RWPE1 (cell line): ENCODE measurements at regions not wholly inside any gene's neighbourhood (a gene's known extent, or its start where the extent isn't known, plus 50 kb on each side); places are given as distances from the start of the nearest gene placed in this dataset.

Experiments used
- CTCF ChIA-PET: fragments of 350-600 bp; sonication (Branson Sonifier 250); formaldehyde crosslinking; extraction: SDS; loops from one replicate; lab custom pipeline; 2021; lab: Yijun Ruan, JAX
- POLR2A ChIA-PET: fragments of 400-600 bp; formaldehyde crosslinking; extraction: SDS; loops from one replicate; lab custom pipeline; 2020; ENCODE audit warnings: antibody characterized with exemption; ENCODE audit not compliant: low non-redundant PET; lab: Yijun Ruan, JAX
- DNase-seq: peaks from one replicate; pipeline ENCODE4 v3.0.0; 2012; ENCODE audit warnings: low spot score
- H3K27ac ChIP-seq: fragments of 450-650 bp; 2 replicates; pipeline ENCODE4 v1.5.1; 2017
- CTCF ChIP-seq: fragments of 450-650 bp; conservative IDR thresholded peaks from 2 replicates; pipeline ENCODE4 v1.5.1; 2017; ENCODE audit warnings: low read depth, mild to moderate bottlenecking

- CTCF ChIA-PET: no interaction called here
Observed at GRCh38 chr11:92811341-92811740, 158.1 kb upstream of the MTNR1B start.

GRCh38 chr11:92812841-92813240 is 156.6 kb upstream of the MTNR1B start:
- no peak for DNase-seq
- H3K27ac ChIP-seq: no peak overlapping the region
- ChIA-PET POLR2A (no interaction called here), CTCF (interaction anchor here (0.6 kb wide), 1 partner anchor 34 kb away, joined by 3 read pairs; no protein-coding TSS in a partner anchor)
- TF ChIP-seq CTCF: no peak

More at GRCh38 chr11:92811341-92811740, 158.1 kb upstream of the MTNR1B start:
- peak; percentile 9 for DNase-seq
- POLR2A ChIA-PET: no interaction called here
- no peak overlapping the region for H3K27ac ChIP-seq
- no peak for TF ChIP-seq CTCF

- no peak overlapping the region for H3K27ac ChIP-seq
- CTCF ChIA-PET: no interaction called here
- no peak for DNase-seq
- no peak for TF ChIP-seq CTCF
- POLR2A ChIA-PET: no interaction called here
Observed at GRCh38 chr11:92819830-92820229, 149.6 kb upstream of the MTNR1B start.

- POLR2A ChIA-PET: no interaction called here
- CTCF ChIA-PET: no interaction called here
- no peak for TF ChIP-seq CTCF
- DNase-seq: no peak
- no peak overlapping the region for H3K27ac ChIP-seq
Observed at GRCh38 chr11:92820860-92821259, 148.6 kb upstream of the MTNR1B start.

- DNase-seq: no peak
- TF ChIP-seq CTCF: no peak
- no peak overlapping the region for H3K27ac ChIP-seq
- CTCF ChIA-PET: interaction anchor here (0.6 kb wide), 1 partner anchor 12 kb away, joined by 3 read pairs; no protein-coding TSS in a partner anchor
- POLR2A ChIA-PET: no interaction called here
Observed at GRCh38 chr11:92822410-92822809, 147.0 kb upstream of the MTNR1B start.

GRCh38 chr11:92826136-92826535 is 143.3 kb upstream of the MTNR1B start:
- H3K27ac ChIP-seq: no peak overlapping the region
- TF ChIP-seq CTCF: no peak
- ChIA-PET POLR2A (no interaction called here), CTCF (no interaction called here)
- DNase-seq: peak; percentile 37
